OCI-LY3 (cell line): ENCODE measurements at regions not wholly inside any gene's neighbourhood (a gene's known extent, or its start where the extent isn't known, plus 50 kb on each side); places are given as distances from the start of the nearest gene placed in this dataset.

Experiments used
- CTCF ChIP-seq: fragments of 200-600, 300-600 bp; sonication (generic); IDR thresholded peaks from 2 replicates; pipeline ENCODE4 v1.5.1; 2014; ENCODE audit warnings: antibody characterized with exemption, low read length, low read depth
- EZH2phosphoT487 ChIP-seq: fragments of 200-600 bp; shearing (Covaris generic); IDR thresholded peaks from 2 replicates; pipeline ENCODE4 v1.6.1; 2018; ENCODE audit warnings: antibody characterized with exemption, mixed run types, low read depth

- TF ChIP-seq CTCF, result no peak
- no peak for TF ChIP-seq EZH2phosphoT487
These were observed 390.1 kb downstream of the ADAM29 start for GRCh38 chr4:175308236-175308635.
